HepG2 (cell line): ENCODE measurements at regions not wholly inside any gene's neighbourhood (a gene's known extent, or its start where the extent isn't known, plus 50 kb on each side); places are given as distances from the start of the nearest gene placed in this dataset.

Experiments used
- ATAC-seq: fragments of 200-7000 bp; cut with Tn5 transposase; 3 replicates; pipeline ENCODE4 v1.9.1; 2020; ENCODE audit warnings: mild to moderate bottlenecking, moderate library complexity
- BruUV-seq: library from RNA; stranded (reverse); fragments of 400-500 nt; replicated peaks from 2 replicates; lab custom pipeline; 2021; lab: Mats Ljungman, UMichigan
- CTCF ChIA-PET: fragments of 300-600 bp; formaldehyde crosslinking; extraction: SDS; loops from one replicate; lab custom pipeline; 2021; ENCODE audit warnings: low total read pairs, inconsistent platforms, low intra/inter-chr PET ratio; lab: Yijun Ruan, JAX
- POLR2A ChIA-PET: fragments of 350-600 bp; sonication (Branson Sonifier 250); formaldehyde crosslinking; loops from one replicate; lab custom pipeline; 2020; ENCODE audit warnings: antibody characterized with exemption, inconsistent platforms; lab: Yijun Ruan, JAX
- DNase-seq: peaks from one replicate; pipeline ENCODE4 v3.0.0-alpha.2; 2015; ENCODE audit warnings: low spot score
- FAIRE-seq: peaks from 3 replicates; lab custom pipeline; 2011; peaks lifted over from hg19 to GRCh38; lab: Jason Lieb, UNC
- H2AFZ ChIP-seq: one replicate; pipeline ENCODE4 v1.6.1; 2011; ENCODE audit warnings: low read length, inconsistent platforms
- H3K27ac ChIP-seq: fragments of 300-600 bp; 3 replicates; pipeline ENCODE4 v1.8.0; 2011; ENCODE audit warnings: mixed run types, mild to moderate bottlenecking, mixed read lengths, low read length, inconsistent platforms; ENCODE audit not compliant: insufficient read depth; ENCODE audit errors: extremely low read length
- H3K27me3 ChIP-seq, 2 experiments: fragments of 200-600 bp in 1 of 2; 2 replicates in 1 of 2; 3 replicates in 1 of 2; pipeline versions ENCODE4 v1.6.0 to v1.8.0; 2011; ENCODE audit warnings: low read length in 2 of 2, mild to moderate bottlenecking in 2 of 2, moderate library complexity in 2 of 2, inconsistent platforms in 1 of 2; ENCODE audit not compliant: insufficient read depth in 2 of 2, control insufficient read depth in 1 of 2
- H3K36me3 ChIP-seq, 2 experiments: fragments of 200-600 bp in 1 of 2; replicated peaks in 1 of 2; 2 replicates in 1 of 2; 3 replicates in 1 of 2; pipeline versions ENCODE4 v1.5.1 to v1.8.0; 2011; ENCODE audit warnings: low read length in 2 of 2, inconsistent platforms in 1 of 2; ENCODE audit not compliant: insufficient read depth in 2 of 2, control insufficient read depth in 1 of 2
- H3K4me1 ChIP-seq: 2 replicates; pipeline ENCODE4 v1.5.1; 2012; ENCODE audit warnings: low read length, inconsistent platforms; ENCODE audit not compliant: insufficient read depth
- H3K4me2 ChIP-seq: 2 replicates; pipeline ENCODE4 v1.6.0; 2011; ENCODE audit warnings: low read depth, low read length, inconsistent platforms
- H3K4me3 ChIP-seq, 3 experiments: fragments of 200-600 bp in 1 of 3; sonication (generic), shearing (Covaris generic) in 1 of 3; replicated peaks in 1 of 3; 2 replicates each; pipeline ENCODE4 v1.5.1; 2011 to 2016; ENCODE audit warnings: low read length in 3 of 3, inconsistent platforms in 2 of 3, low read depth in 2 of 3, mild to moderate bottlenecking in 2 of 3, control low read depth in 1 of 3, mixed read lengths in 1 of 3; ENCODE audit not compliant: insufficient read depth in 1 of 3
- H3K79me2 ChIP-seq: one replicate; pipeline ENCODE4 v1.6.1; 2011; ENCODE audit warnings: low read length, inconsistent platforms; ENCODE audit not compliant: insufficient read depth
- H3K9ac ChIP-seq: 2 replicates; pipeline ENCODE4 v1.6.0; 2011; ENCODE audit warnings: mild to moderate bottlenecking, low read depth, low read length, inconsistent platforms; ENCODE audit not compliant: insufficient read depth
- H3K9me3 ChIP-seq: 2 replicates; pipeline ENCODE4 v1.5.1; 2012; ENCODE audit warnings: mild to moderate bottlenecking, low read length
- H4K20me1 ChIP-seq: 2 replicates; pipeline ENCODE4 v1.6.0; 2011; ENCODE audit warnings: inconsistent platforms, mild to moderate bottlenecking, low read length, moderate library complexity; ENCODE audit not compliant: insufficient read depth
- ATF7-NPFF ChIP-seq: sonication (generic); formaldehyde crosslinking; IDR thresholded peaks from 2 replicates; pipeline ENCODE4 v1.8.1; 2023; ENCODE audit warnings: mild to moderate bottlenecking, low read depth, missing genetic modification reagents, moderate library complexity
- BCL6 ChIP-seq: IDR thresholded peaks from 2 replicates; pipeline ENCODE4 v1.6.1; 2016; ENCODE audit warnings: missing genetic modification reagents, missing compliant biosample characterization
- CSRNP2 ChIP-seq: sonication (generic); formaldehyde crosslinking; conservative IDR thresholded peaks from 2 replicates; pipeline ENCODE4 v1.8.0; 2022; ENCODE audit warnings: low read depth, missing genetic modification reagents
- DPF2 ChIP-seq: sonication (generic); formaldehyde crosslinking; IDR thresholded peaks from 2 replicates; pipeline ENCODE4 v1.4.0; 2020; ENCODE audit warnings: mild to moderate bottlenecking, low read depth, missing genetic modification reagents, borderline replicate concordance
- HDAC1 ChIP-seq: sonication (generic); formaldehyde crosslinking; IDR thresholded peaks from 2 replicates; pipeline ENCODE4 v1.5.1; 2020; ENCODE audit warnings: mild to moderate bottlenecking, missing genetic modification reagents
- HIVEP1 ChIP-seq: sonication (generic); formaldehyde crosslinking; IDR thresholded peaks from 2 replicates; pipeline ENCODE4 v1.4.0; 2020; ENCODE audit warnings: mild to moderate bottlenecking, missing genetic modification reagents
- KLF12 ChIP-seq: sonication (generic); formaldehyde crosslinking; IDR thresholded peaks from 2 replicates; pipeline ENCODE4 v1.4.0; 2020; ENCODE audit warnings: missing genetic modification reagents, borderline replicate concordance
- KLF6 ChIP-seq: IDR thresholded peaks from 2 replicates; pipeline ENCODE4 v1.8.0; 2016; ENCODE audit warnings: missing biosample characterization, missing genetic modification reagents
- MAZ ChIP-seq, 2 experiments: sonication (generic) in 1 of 2; formaldehyde crosslinking in 1 of 2; IDR thresholded peaks; 2 replicates each; pipeline versions ENCODE4 v1.5.0 to v1.6.1; 2012 to 2020; ENCODE audit warnings: low read depth in 2 of 2, mild to moderate bottlenecking in 2 of 2, borderline replicate concordance in 1 of 2, improper control_type of control experiment in 1 of 2, low read length in 1 of 2, missing genetic modification reagents in 1 of 2, moderate library complexity in 1 of 2
- MIER2 ChIP-seq: IDR thresholded peaks from 2 replicates; pipeline ENCODE4 v1.6.1; 2016; ENCODE audit warnings: missing biosample characterization, missing genetic modification reagents
- POLR2AphosphoS2 ChIP-seq: IDR thresholded peaks from 2 replicates; pipeline ENCODE4 v1.6.1; 2011; ENCODE audit warnings: low read depth, low read length, improper control_type of control experiment
- RXRA ChIP-seq: sonication (generic); formaldehyde crosslinking; IDR thresholded peaks from 2 replicates; pipeline ENCODE4 v1.5.1; 2020; ENCODE audit warnings: missing genetic modification reagents
- SIN3B ChIP-seq: fragments of 150-350 bp; IDR thresholded peaks from 2 replicates; pipeline ENCODE4 v1.6.1; 2014; ENCODE audit warnings: low read length
- U2AF1 ChIP-seq: fragments of 200-400 bp; formaldehyde crosslinking; optimal IDR thresholded peaks from 2 replicates; pipeline ENCODE3; 2017; ENCODE audit warnings: mild to moderate bottlenecking, low read depth, low read length
- ZKSCAN5 ChIP-seq: sonication (generic); formaldehyde crosslinking; IDR thresholded peaks from 2 replicates; pipeline ENCODE4 v1.5.1; 2020; ENCODE audit warnings: mild to moderate bottlenecking, missing genetic modification reagents
- ZNF205 ChIP-seq: IDR thresholded peaks from 2 replicates; pipeline ENCODE4 v1.6.1; 2018; ENCODE audit warnings: missing biosample characterization, missing genetic modification reagents
- ZNF776 ChIP-seq: sonication (generic); formaldehyde crosslinking; IDR thresholded peaks from 2 replicates; pipeline ENCODE4 v1.4.0; 2020; ENCODE audit warnings: mild to moderate bottlenecking, missing genetic modification reagents
- WGBS: methylation state at CpG from one replicate; pipeline ENCODE4 v1.1.6; 2017; ENCODE audit warnings: low lambda C conversion rate; 5-methylcytosine and 5-hydroxymethylcytosine counted together
- in situ Hi-C: cut with HindIII; loops from 2 replicates; pipeline ENCODE4 v1.10.0; 2017; ENCODE audit warnings: low pct_unique_long_range_greater_than_20kb; ENCODE audit not compliant: extremely low pct_ligation_motif_present
- intact Hi-C: fragments of 100-400 bp; cut with micrococcal nuclease; formaldehyde crosslinking; loops from one replicate; pipeline ENCODE4 v1.10.0; 2022; ENCODE audit not compliant: unreplicated experiment

DNA sequence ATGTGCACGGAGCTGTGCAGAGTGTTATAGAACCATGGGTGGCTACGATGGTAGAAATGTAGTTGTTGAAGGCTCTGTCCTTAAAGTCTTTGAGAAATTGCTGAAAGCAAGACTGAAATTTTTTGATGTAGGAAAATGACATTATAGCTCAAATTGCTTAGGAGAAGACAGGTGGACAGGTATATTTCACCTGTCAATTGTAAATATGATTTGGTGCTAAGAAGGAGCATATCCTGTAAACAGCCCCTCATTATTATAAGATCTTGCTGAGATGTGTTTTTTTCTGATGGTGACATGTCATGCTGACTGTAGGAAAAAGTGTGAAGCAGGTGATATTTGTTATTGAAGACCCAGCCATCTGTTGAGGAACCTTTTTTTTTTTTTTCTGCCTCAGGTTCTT lies 377.9 kb downstream of the PSAT1 start:
- Histone ChIP-seq H3K27me3 (no peaks in the 10 kb centered on the region), H3K9me3 (no peaks in the 10 kb centered on the region), H3K4me2 (no peak overlapping the region), H3K79me2 (no peaks in the 10 kb centered on the region), H3K9ac (no peak overlapping the region), H3K36me3 (no peaks in the 10 kb centered on the region), H4K20me1 (no peaks in the 10 kb centered on the region), H3K4me3 (no peak overlapping the region), H2AFZ (no peak overlapping the region), H3K4me1 (no peaks in the 10 kb centered on the region), H3K27ac (no peak overlapping the region)
- ChIA-PET POLR2A (no interaction called here), CTCF (no interaction called here)
- BruUV-seq: no TSS peak
- 0% methylated on average over 2 of the region's 2 CpGs for WGBS
- in situ Hi-C loops: no loop called here
- ATAC-seq: no peak
- intact Hi-C loops: no loop called here
- FAIRE-seq: no peak
- TF ChIP-seq KLF12 (no peak), HDAC1 (no peak)
- no peak for DNase-seq

- Histone ChIP-seq H3K9me3 (no peaks in the 10 kb centered on the region), H4K20me1 (no peaks in the 10 kb centered on the region), H2AFZ (no peak overlapping the region), H3K27ac (no peak overlapping the region), H3K4me3 (no peak overlapping the region), H3K9ac (no peak overlapping the region), H3K4me2 (no peak overlapping the region), H3K36me3 (no peaks in the 10 kb centered on the region), H3K27me3 (no peaks in the 10 kb centered on the region), H3K79me2 (no peaks in the 10 kb centered on the region), H3K4me1 (no peaks in the 10 kb centered on the region)
- DNase-seq (no peak), ATAC-seq (no peak), FAIRE-seq (no peak)
- in situ Hi-C loops (no loop called here), intact Hi-C loops (no loop called here)
- TF ChIP-seq KLF6 (CRISPR knock-in tag) (no peak), HIVEP1 (CRISPR knock-in tag) (no peak), RXRA (no peak), U2AF1 (no peak), ZKSCAN5 (no peak), DPF2 (CRISPR knock-in tag) (no peak), ZNF776 (CRISPR knock-in tag) (no peak), CSRNP2 (CRISPR knock-in tag) (no peak), MIER2 (CRISPR knock-in tag) (no peak), MAZ (IDR thresholded peaks at IDR 0.05; ENCODE audit: borderline replicate concordance, low read depth, low read length) (no peak), MAZ (CRISPR knock-in tag; IDR thresholded peaks at IDR 0.05; ENCODE audit: low read depth) (no peak), POLR2AphosphoS2 (no peak), BCL6 (CRISPR knock-in tag) (no peak), ZNF205 (no peak), ATF7-NPFF (CRISPR knock-in tag) (no peak), SIN3B (no peak)
- CTCF ChIA-PET: no interaction called here
- POLR2A ChIA-PET: no interaction called here
- no TSS peak for BruUV-seq
- WGBS: 28% methylated on average over 2 of the region's 2 CpGs
Observed at GRCh38 chr9:78676009-78676408, 379.1 kb downstream of the PSAT1 start.
